ENCODE measurements at regions not wholly inside any gene's neighbourhood (a gene's known extent, or its start where the extent isn't known, plus 50 kb on each side); places are given as distances from the start of the nearest gene placed in this dataset.

DNA sequence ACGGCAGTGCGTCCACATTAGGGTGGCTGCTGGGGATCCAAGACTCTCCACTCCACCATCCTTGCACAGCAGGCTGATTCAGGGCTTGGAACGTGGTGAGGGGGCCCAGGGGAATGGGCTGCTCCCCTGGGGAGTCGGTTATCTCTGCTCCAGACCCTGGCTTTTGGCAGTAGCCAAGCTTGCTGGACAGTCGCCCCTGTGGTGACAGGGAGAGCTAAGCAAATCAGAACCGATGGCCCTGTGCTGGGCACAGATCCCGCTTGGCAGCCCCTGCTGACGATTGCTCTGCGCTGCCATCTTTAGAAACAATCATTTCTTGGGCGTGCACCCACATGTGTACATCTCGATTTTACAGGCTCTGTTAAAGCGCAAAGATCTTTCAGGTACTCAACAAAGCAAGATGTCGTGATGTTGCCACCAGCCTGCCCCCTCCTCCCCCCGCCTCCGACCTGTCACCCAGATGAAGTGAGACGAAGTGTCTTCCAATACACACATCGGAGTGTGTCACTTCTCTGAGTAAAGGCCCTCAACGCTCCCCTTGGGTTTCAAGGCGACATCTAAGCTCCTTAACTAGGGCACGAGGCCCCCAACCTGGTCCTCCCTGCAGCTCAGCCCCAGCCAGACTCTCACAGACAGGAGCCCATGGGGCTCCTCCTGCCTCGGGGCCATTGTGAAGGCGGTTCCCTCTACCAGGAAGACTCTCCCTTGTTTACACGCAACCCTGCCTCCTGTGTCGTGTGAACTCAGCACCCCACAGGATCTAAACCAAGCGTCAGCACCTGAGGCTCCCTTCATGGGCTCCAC is 55.6 kb downstream of the PITPNM2 start:
- CTCF ChIA-PET (ENCODE audit: partially characterized antibody) = no interaction called here
- no peak for DNase-seq (ENCODE audit: low read depth in 1 of 2, low spot score in 2 of 2)

More for the DNA sequence above, 55.6 kb downstream of the PITPNM2 start:
- Histone ChIP-seq H3K4me1 (replicated peaks in 1 of 4; ENCODE audit: control insufficient read depth in 3 of 4, insufficient read depth in 4 of 4, low read length in 3 of 4) (no peaks in the 10 kb centered on the region; a peak in 1 of 7 replicates), H3K23me2 (ENCODE audit: low read depth, low read length) (no peaks in the 10 kb centered on the region), H2AK5ac (ENCODE audit: low read depth, low read length) (no peak overlapping the region), H3K4me2 (ENCODE audit: insufficient read depth in 1 of 2, low read depth in 2 of 2, low read length in 2 of 2) (no peak overlapping the region), H3K27me3 (replicated peaks in 1 of 4; ENCODE audit: control insufficient read depth in 3 of 4, extremely low read depth in 1 of 4, insufficient read depth in 3 of 4, low read length in 3 of 4) (no peaks in the 10 kb centered on the region), H4K8ac (ENCODE audit: extremely low read depth, insufficient read depth, low read length) (peak overlapping the region; percentile 45), H4K5ac (ENCODE audit: insufficient read length, low read depth, low read length) (no peak overlapping the region), H2BK12ac (ENCODE audit: low read depth, low read length) (no peak overlapping the region; the same call in 1 of the 2 replicates), H3K18ac (ENCODE audit: extremely low read depth, low read length) (no peak overlapping the region), H3K56ac (replicated peaks; ENCODE audit: insufficient read length, low read depth, low read length) (no peak overlapping the region), H3K14ac (ENCODE audit: insufficient read length) (no peak overlapping the region), H3K9me3 (ENCODE audit: insufficient read depth in 2 of 2, low read depth in 1 of 2, low read length in 1 of 2) (no peaks in the 10 kb centered on the region), H3K27ac (ENCODE audit: low read depth, low read length) (no peak overlapping the region), H2BK5ac (ENCODE audit: low read depth, low read length) (no peak overlapping the region; the same call in 1 of the 2 replicates), H3K4me3 (ENCODE audit: extremely low read depth in 1 of 4, insufficient read depth in 2 of 4, low read depth in 3 of 4, low read length in 4 of 4) (no peak overlapping the region), H3K79me1 (ENCODE audit: low read depth, low read length) (no peaks in the 10 kb centered on the region), H3K79me2 (ENCODE audit: control insufficient read depth in 1 of 2, insufficient read depth in 2 of 2, low read length in 2 of 2) (no peaks in the 10 kb centered on the region; a peak in 1 of 4 replicates), H4K20me1 (replicated peaks in 1 of 2; ENCODE audit: control insufficient read depth in 1 of 2, insufficient read depth in 2 of 2, low read length in 2 of 2) (no peaks in the 10 kb centered on the region), H3K4ac (replicated peaks; ENCODE audit: insufficient read length, low read depth, low read length) (no peak overlapping the region), H3K9ac (replicated peaks in 1 of 4; ENCODE audit: extremely low read depth in 1 of 4, low read depth in 3 of 4, low read length in 3 of 4) (no peak overlapping the region), H3K36me3 (ENCODE audit: control insufficient read depth in 2 of 4, insufficient read depth in 4 of 4, low read length in 3 of 4) (no peaks in the 10 kb centered on the region), H4K91ac (replicated peaks; ENCODE audit: insufficient read length, low read length) (no peak overlapping the region), H2BK120ac (replicated peaks; ENCODE audit: low read depth, low read length) (no peak overlapping the region), H2AFZ (ENCODE audit: low read length) (no peak overlapping the region), H3K23ac (ENCODE audit: insufficient read length) (no peak overlapping the region), H2BK20ac (ENCODE audit: low read length) (no peak overlapping the region), H2BK15ac (ENCODE audit: low read length) (no peak overlapping the region)
- 89% methylated on average over 25 of the region's 25 CpGs; no CpG with 5 or more reads in 1 of the 2 experiments for WGBS, 2 experiments (ENCODE audit: extremely low coverage in 1 of 2, insufficient coverage in 1 of 2, insufficient read length in 1 of 2, insufficient replicate concordance in 2 of 2, low coverage in 1 of 2, low lambda C conversion rate in 2 of 2, missing lambda C conversion rate in 1 of 2)
- TF ChIP-seq BACH1 (IDR thresholded peaks at IDR 0.05; ENCODE audit: low read length) (no peak), RBBP5 (IDR thresholded peaks at IDR 0.05; ENCODE audit: borderline replicate concordance, low read depth, low read length) (no peak)
- POLR2A ChIA-PET (ENCODE audit: partially characterized antibody) = no interaction called here
- no peak for FAIRE-seq
